CD4-positive, alpha-beta T cell treated with Interferon alpha-2 for 1 hour (primary cell): ENCODE measurements at regions not wholly inside any gene's neighbourhood (a gene's known extent, or its start where the extent isn't known, plus 50 kb on each side); places are given as distances from the start of the nearest gene placed in this dataset.
A peak's percentile ranks its signal among the peaks of the same experiment; 100 is the strongest.
"Not testable (repeated sequence)": the region's sequence is repeated elsewhere in the genome, so short reads cannot be mapped to it uniquely, and the experiment has no call there.

Experiments used
- DNase-seq, 2 donors: peaks; one replicate each; pipeline ENCODE4 v3.0.0-alpha.2; 2020 to 2022

GRCh38 chr9:33623658-33624586 is 99.9 kb downstream of the ANKRD18B start:
- peak; percentile 68 to 81 for DNase-seq

- DNase-seq = not testable (repeated sequence)
Observed at GRCh38 chr9:33628318-33628717, 104.3 kb downstream of the ANKRD18B start.

GRCh38 chr9:33628865-33629410 is 104.9 kb downstream of the ANKRD18B start:
- no peak for DNase-seq

GRCh38 chr9:33633636-33634035 is 109.6 kb downstream of the ANKRD18B start:
- no peak for DNase-seq

- DNase-seq = no peak
Observed at GRCh38 chr9:33637881-33638280, 113.8 kb downstream of the ANKRD18B start.

GRCh38 chr9:33638391-33638915 is 114.4 kb downstream of the ANKRD18B start:
- no peak for DNase-seq

GRCh38 chr9:33645706-33646105 is 121.7 kb downstream of the ANKRD18B start:
- DNase-seq = no peak

- no peak for DNase-seq
Observed at GRCh38 chr9:33649463-33649862, 125.4 kb downstream of the ANKRD18B start.

GRCh38 chr9:33651125-33651524 is 127.1 kb downstream of the ANKRD18B start:
- no peak for DNase-seq

- DNase-seq = no peak
Observed at GRCh38 chr9:33659921-33660320, 135.4 kb upstream of the PRSS3 start.

- DNase-seq = no peak
Observed at GRCh38 chr9:33660772-33661171, 134.6 kb upstream of the PRSS3 start.

GRCh38 chr9:33661176-33661575 is 134.2 kb upstream of the PRSS3 start:
- no peak for DNase-seq

- DNase-seq = no peak
Observed at GRCh38 chr9:33662871-33663270, 132.5 kb upstream of the PRSS3 start.

- DNase-seq = not testable (repeated sequence)
Observed at GRCh38 chr9:33676194-33676745, 119.1 kb upstream of the PRSS3 start.

- peak in 1 of 2 donors; percentile 9 for DNase-seq
Observed at GRCh38 chr9:33676746-33677505, 118.4 kb upstream of the PRSS3 start.

GRCh38 chr9:33677506-33677809 is 117.9 kb upstream of the PRSS3 start:
- DNase-seq = no peak

- no peak for DNase-seq
Observed at GRCh38 chr9:33677961-33678360, 117.4 kb upstream of the PRSS3 start.

- no peak for DNase-seq
Observed at GRCh38 chr9:33682551-33682950, 112.8 kb upstream of the PRSS3 start.

- DNase-seq = no peak
Observed at GRCh38 chr9:33684831-33685230, 110.5 kb upstream of the PRSS3 start.

GRCh38 chr9:33686942-33687341 is 108.4 kb upstream of the PRSS3 start:
- DNase-seq = no peak

- peak; percentile 4 to 28 for DNase-seq
Observed at GRCh38 chr9:33687779-33688178, 107.6 kb upstream of the PRSS3 start.

- DNase-seq = no peak
Observed at GRCh38 chr9:33690143-33690933, 105.0 kb upstream of the PRSS3 start.
